ACC112 (cell line): ENCODE measurements at regions not wholly inside any gene's neighbourhood (a gene's known extent, or its start where the extent isn't known, plus 50 kb on each side); places are given as distances from the start of the nearest gene placed in this dataset.

Experiments used
- H2AFZ ChIP-seq: fragments of 200-600 bp; sonication (generic); one replicate; pipeline ENCODE4 v1.6.0; 2017; ENCODE audit warnings: antibody characterized with exemption, low read length; ENCODE audit not compliant: unreplicated experiment
- H3K27ac ChIP-seq: fragments of 200-600 bp; sonication (generic); 2 replicates; pipeline ENCODE4 v1.5.1; 2014; ENCODE audit warnings: low read depth, mild to moderate bottlenecking, antibody characterized with exemption, low read length, moderate library complexity
- H3K27me3 ChIP-seq: fragments of 200-600 bp; sonication (generic); 2 replicates; pipeline ENCODE4 v1.6.1; 2014; ENCODE audit warnings: mild to moderate bottlenecking, antibody characterized with exemption, low read length, moderate library complexity, mixed read lengths; ENCODE audit not compliant: insufficient read depth
- H3K36me3 ChIP-seq: fragments of 200-600 bp; sonication (generic); 2 replicates; pipeline ENCODE4 v1.6.1; 2016; ENCODE audit warnings: mild to moderate bottlenecking, antibody characterized with exemption, low read length, moderate library complexity, mixed read lengths; ENCODE audit not compliant: insufficient read depth
- H3K4me1 ChIP-seq: fragments of 200-600 bp; sonication (generic); one replicate; pipeline ENCODE4 v1.6.1; 2016; ENCODE audit warnings: low read length, mixed read lengths; ENCODE audit not compliant: insufficient read depth, unreplicated experiment, control insufficient read depth
- H3K4me3 ChIP-seq: fragments of 200-600 bp; sonication (generic); 2 replicates; pipeline ENCODE4 v1.5.1; 2014; ENCODE audit warnings: mild to moderate bottlenecking, low read depth, low read length
- H3K79me2 ChIP-seq: fragments of 200-600 bp; sonication (generic); one replicate; pipeline ENCODE4 v1.6.0; 2016; ENCODE audit warnings: low read length; ENCODE audit not compliant: control insufficient read depth, unreplicated experiment, insufficient read depth

- Histone ChIP-seq H3K27ac (no peak overlapping the region), H3K27me3 (peaks cover 2% of the 10 kb centered on the region; the same call in 1 of the 2 replicates), H3K79me2 (no peaks in the 10 kb centered on the region), H3K4me1 (no peaks in the 10 kb centered on the region), H2AFZ (no peak overlapping the region), H3K36me3 (no peaks in the 10 kb centered on the region), H3K4me3 (no peak overlapping the region)
Observed at GRCh38 chr1:232273011-232273410, 356.9 kb downstream of the SIPA1L2 start.

GRCh38 chr1:232271991-232272589 is 357.8 kb downstream of the SIPA1L2 start:
- Histone ChIP-seq H3K4me1 (no peaks in the 10 kb centered on the region), H3K79me2 (no peaks in the 10 kb centered on the region), H2AFZ (no peak overlapping the region), H3K4me3 (no peak overlapping the region), H3K27me3 (peaks cover 2% of the 10 kb centered on the region; the same call in 1 of the 2 replicates), H3K27ac (no peak overlapping the region), H3K36me3 (no peaks in the 10 kb centered on the region)

- no peak overlapping the region for H3K27ac ChIP-seq
- 0 out of 2 replicates have a peak, but pooled peaks cover 2% of the 10 kb centered on the region for H3K27me3 ChIP-seq
- no peak overlapping the region for H2AFZ ChIP-seq
- no peaks in the 10 kb centered on the region for H3K36me3 ChIP-seq
- H3K79me2 ChIP-seq, result no peaks in the 10 kb centered on the region
- no peaks in the 10 kb centered on the region for H3K4me1 ChIP-seq
- no peak overlapping the region for H3K4me3 ChIP-seq
Observed at GRCh38 chr1:232271299-232271698, 358.6 kb downstream of the SIPA1L2 start.

- no peaks in the 10 kb centered on the region for H3K36me3 ChIP-seq
- no peaks in the 10 kb centered on the region for H3K4me1 ChIP-seq
- H3K79me2 ChIP-seq, result no peaks in the 10 kb centered on the region
- 0 out of 2 replicates have a peak, but pooled peaks cover 2% of the 10 kb centered on the region for H3K27me3 ChIP-seq
- no peak overlapping the region for H3K4me3 ChIP-seq
- H2AFZ ChIP-seq, result no peak overlapping the region
- no peak overlapping the region for H3K27ac ChIP-seq
Observed at GRCh38 chr1:232269988-232270387, 359.9 kb downstream of the SIPA1L2 start.

- Histone ChIP-seq H3K36me3 (no peaks in the 10 kb centered on the region), H3K79me2 (no peaks in the 10 kb centered on the region), H2AFZ (no peak overlapping the region), H3K4me3 (no peak overlapping the region), H3K27me3 (0 out of 2 replicates have a peak, but pooled peaks cover under 1% of the 10 kb centered on the region), H3K4me1 (no peaks in the 10 kb centered on the region), H3K27ac (no peak overlapping the region)
Observed at GRCh38 chr1:232267837-232268598, 361.9 kb downstream of the SIPA1L2 start.

- Histone ChIP-seq H2AFZ (no peak overlapping the region), H3K27me3 (no peaks in the 10 kb centered on the region), H3K4me3 (no peak overlapping the region), H3K79me2 (no peaks in the 10 kb centered on the region), H3K4me1 (no peaks in the 10 kb centered on the region), H3K36me3 (no peaks in the 10 kb centered on the region), H3K27ac (no peak overlapping the region)
Observed at GRCh38 chr1:232267092-232267836, 362.7 kb downstream of the SIPA1L2 start.

GRCh38 chr1:232263452-232263851 is 366.5 kb downstream of the SIPA1L2 start:
- Histone ChIP-seq H3K27ac (no peak overlapping the region), H3K4me1 (no peaks in the 10 kb centered on the region), H3K36me3 (no peaks in the 10 kb centered on the region), H3K27me3 (no peaks in the 10 kb centered on the region), H3K4me3 (no peak overlapping the region), H3K79me2 (no peaks in the 10 kb centered on the region), H2AFZ (no peak overlapping the region)

- Histone ChIP-seq H3K4me3 (no peak overlapping the region), H3K4me1 (no peaks in the 10 kb centered on the region), H3K36me3 (no peaks in the 10 kb centered on the region), H3K79me2 (no peaks in the 10 kb centered on the region), H2AFZ (no peak overlapping the region), H3K27me3 (no peaks in the 10 kb centered on the region), H3K27ac (no peak overlapping the region)
Observed at GRCh38 chr1:232262991-232263390, 366.9 kb downstream of the SIPA1L2 start.

GRCh38 chr1:232260861-232261260 is 369.1 kb downstream of the SIPA1L2 start:
- no peak overlapping the region for H3K4me3 ChIP-seq
- H3K27ac ChIP-seq, result no peak overlapping the region
- H3K36me3 ChIP-seq, result no peaks in the 10 kb centered on the region
- no peaks in the 10 kb centered on the region for H3K79me2 ChIP-seq
- H3K27me3 ChIP-seq, result no peaks in the 10 kb centered on the region
- no peak overlapping the region for H2AFZ ChIP-seq
- no peaks in the 10 kb centered on the region for H3K4me1 ChIP-seq

GRCh38 chr1:232260045-232260444 is 369.9 kb downstream of the SIPA1L2 start:
- H3K27me3 ChIP-seq, result no peaks in the 10 kb centered on the region

More at GRCh38 chr1:232260045-232260444, 369.9 kb downstream of the SIPA1L2 start:
- H2AFZ ChIP-seq, result no peak overlapping the region
- H3K79me2 ChIP-seq, result no peaks in the 10 kb centered on the region
- no peaks in the 10 kb centered on the region for H3K4me1 ChIP-seq
- H3K4me3 ChIP-seq, result no peak overlapping the region
- H3K36me3 ChIP-seq, result no peaks in the 10 kb centered on the region
- no peak overlapping the region for H3K27ac ChIP-seq
